ENCODE measurements at regions not wholly inside any gene's neighbourhood (a gene's known extent, or its start where the extent isn't known, plus 50 kb on each side); places are given as distances from the start of the nearest gene placed in this dataset.

DNA sequence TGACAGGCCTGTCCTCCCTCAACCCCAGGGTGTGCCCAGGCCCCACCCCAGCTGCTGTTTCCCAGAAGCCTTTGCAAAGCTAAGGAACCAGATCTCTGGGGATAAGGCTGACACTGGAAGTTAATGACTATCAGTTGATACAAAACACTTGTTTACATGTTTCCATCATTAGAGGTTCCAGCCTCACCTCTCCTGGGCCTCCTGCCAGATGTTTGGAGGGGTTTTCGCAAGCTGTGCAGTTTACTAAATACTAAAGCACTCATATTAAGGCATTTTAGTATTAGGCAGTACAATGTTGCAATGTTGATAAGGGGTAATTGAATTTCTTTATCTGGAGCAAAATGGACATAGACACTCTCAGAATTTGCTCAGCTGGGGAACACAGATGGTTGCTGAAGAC, 218.7 kb downstream of the INSC start:
- intact Hi-C loops (cut with DNase I) = loop anchor here in 1 of 2 donors (10.0 kb wide), 1 partner anchor 49 kb away; no protein-coding TSS in a partner anchor
- TF ChIP-seq, protein P1, sequence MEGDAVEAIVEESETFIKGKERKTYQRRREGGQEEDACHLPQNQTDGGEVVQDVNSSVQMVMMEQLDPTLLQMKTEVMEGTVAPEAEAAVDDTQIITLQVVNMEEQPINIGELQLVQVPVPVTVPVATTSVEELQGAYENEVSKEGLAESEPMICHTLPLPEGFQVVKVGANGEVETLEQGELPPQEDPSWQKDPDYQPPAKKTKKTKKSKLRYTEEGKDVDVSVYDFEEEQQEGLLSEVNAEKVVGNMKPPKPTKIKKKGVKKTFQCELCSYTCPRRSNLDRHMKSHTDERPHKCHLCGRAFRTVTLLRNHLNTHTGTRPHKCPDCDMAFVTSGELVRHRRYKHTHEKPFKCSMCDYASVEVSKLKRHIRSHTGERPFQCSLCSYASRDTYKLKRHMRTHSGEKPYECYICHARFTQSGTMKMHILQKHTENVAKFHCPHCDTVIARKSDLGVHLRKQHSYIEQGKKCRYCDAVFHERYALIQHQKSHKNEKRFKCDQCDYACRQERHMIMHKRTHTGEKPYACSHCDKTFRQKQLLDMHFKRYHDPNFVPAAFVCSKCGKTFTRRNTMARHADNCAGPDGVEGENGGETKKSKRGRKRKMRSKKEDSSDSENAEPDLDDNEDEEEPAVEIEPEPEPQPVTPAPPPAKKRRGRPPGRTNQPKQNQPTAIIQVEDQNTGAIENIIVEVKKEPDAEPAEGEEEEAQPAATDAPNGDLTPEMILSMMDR (IDR thresholded peaks at IDR 0.05) = no peak
- no peak for TF ChIP-seq POLR2A (IDR thresholded peaks at IDR 0.05)
- no peaks in the 10 kb centered on the region for H3K4me1 ChIP-seq (replicated peaks in 1 of 2)
- WGBS, 4 donors = 56 to 74% (median 72%) methylated on average over 1 of the region's 1 CpG
- no peaks in the 10 kb centered on the region for H3K27me3 ChIP-seq
- H3K9me3 ChIP-seq (replicated peaks in 1 of 3) = no peaks in the 10 kb centered on the region
- H3K36me3 ChIP-seq (replicated peaks in 1 of 2) = no peaks in the 10 kb centered on the region
- DNase-seq = no peak
- H3K27ac ChIP-seq = no peak overlapping the region
- H3K4me3 ChIP-seq = no peak overlapping the region

DNA sequence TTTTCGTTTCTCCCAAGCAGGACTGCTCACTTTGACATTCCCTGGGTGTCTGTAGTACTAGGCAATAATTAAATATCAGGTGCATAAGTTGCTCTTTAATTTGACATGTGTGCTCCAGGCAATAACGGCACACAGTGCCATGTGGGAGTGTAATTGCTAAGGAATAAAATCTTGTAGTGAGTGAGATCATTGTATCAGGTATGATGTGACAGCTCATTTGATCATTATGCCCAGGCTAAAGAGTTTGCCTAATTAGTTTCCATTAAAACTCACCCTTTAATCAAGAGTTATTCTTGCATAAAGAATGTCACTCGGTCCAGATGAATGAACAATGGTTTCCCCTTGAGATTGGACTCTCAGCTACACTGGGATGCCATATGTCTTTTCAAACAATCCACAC, 220.0 kb downstream of the INSC start:
- no peak overlapping the region for H3K4me3 ChIP-seq

DNA sequence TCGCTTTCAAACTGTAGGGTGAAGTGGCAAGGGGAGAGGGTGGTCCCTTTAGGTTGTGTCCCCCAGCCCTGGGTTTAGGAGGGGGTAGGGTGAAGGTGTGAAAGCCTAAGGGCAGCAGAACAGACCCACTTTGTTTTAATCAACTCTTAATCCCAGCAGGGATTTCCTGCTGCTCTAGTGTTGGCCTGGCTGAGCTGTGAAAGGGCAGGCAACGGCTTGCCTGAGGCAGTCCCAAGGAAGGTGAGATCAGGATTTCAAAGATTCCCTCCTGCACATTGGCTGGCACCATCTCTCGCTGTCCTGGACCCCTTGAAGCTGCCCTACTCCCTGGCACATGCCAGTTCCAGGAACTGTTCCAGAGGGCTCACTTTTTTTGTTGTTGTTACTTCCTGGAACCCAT, 221.3 kb downstream of the INSC start:
- TF ChIP-seq POLR2A (IDR thresholded peaks at IDR 0.05) = no peak
- TF ChIP-seq, protein P1 (IDR thresholded peaks at IDR 0.05) = no peak
- intact Hi-C loops (cut with DNase I) = loop anchor here in 1 of 2 donors (10.0 kb wide), 1 partner anchor 51 kb away; no protein-coding TSS in a partner anchor
- Histone ChIP-seq H3K4me3 (no peak overlapping the region), H3K27me3 (no peaks in the 10 kb centered on the region), H3K4me1 (replicated peaks in 1 of 2) (no peaks in the 10 kb centered on the region), H3K36me3 (replicated peaks in 1 of 2) (no peaks in the 10 kb centered on the region), H3K27ac (no peak overlapping the region), H3K9me3 (replicated peaks in 1 of 3) (no peaks in the 10 kb centered on the region)
- whole genome bisulfite sequencing, 4 donors = 46 to 53% (median 49%) methylated on average over 3 of the region's 3 CpGs
- no peak for DNase-seq

More for the DNA sequence above, 220.0 kb downstream of the INSC start:
- Histone ChIP-seq H3K27ac (no peak overlapping the region), H3K27me3 (no peaks in the 10 kb centered on the region), H3K4me1 (replicated peaks in 1 of 2) (no peaks in the 10 kb centered on the region), H3K9me3 (replicated peaks in 1 of 3) (no peaks in the 10 kb centered on the region), H3K36me3 (replicated peaks in 1 of 2) (no peaks in the 10 kb centered on the region)
- DNase-seq = no peak
- no peak for TF ChIP-seq POLR2A (IDR thresholded peaks at IDR 0.05)
- TF ChIP-seq, protein P1 (IDR thresholded peaks at IDR 0.05) = no peak
- WGBS, 4 donors = 54 to 76% (median 62%) methylated on average over 3 of the region's 3 CpGs
- intact Hi-C loops (cut with DNase I) = loop anchor here in 1 of 2 donors (10.0 kb wide), 1 partner anchor 50 kb away; no protein-coding TSS in a partner anchor

DNA sequence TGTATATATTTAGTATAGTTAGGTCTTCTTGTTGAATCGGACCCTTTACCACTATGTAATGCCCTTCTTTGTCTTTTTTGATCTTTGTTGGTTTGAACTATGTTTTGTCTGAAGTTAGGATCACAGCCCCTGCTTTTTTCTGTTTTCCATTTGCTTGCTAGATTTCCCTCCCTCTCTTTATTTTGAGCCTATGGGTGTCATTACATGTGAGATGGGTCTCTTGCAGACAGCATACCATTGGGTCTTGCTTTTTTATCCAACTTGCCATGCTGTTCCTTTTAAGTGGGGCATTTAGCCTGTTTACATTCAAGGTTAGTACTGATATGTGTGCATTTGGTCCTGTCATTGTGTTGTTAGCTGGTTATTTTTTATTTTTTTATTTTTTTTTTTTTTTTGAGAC, 224.6 kb downstream of the INSC start:
- intact Hi-C loops (cut with DNase I) = loop anchor here in 1 of 2 donors (10.0 kb wide), 1 partner anchor 55 kb away; no protein-coding TSS in a partner anchor
- H3K27ac ChIP-seq = no peak overlapping the region

More for the DNA sequence above, 224.6 kb downstream of the INSC start:
- Histone ChIP-seq H3K9me3 (replicated peaks in 1 of 3) (no peaks in the 10 kb centered on the region), H3K4me1 (replicated peaks in 1 of 2) (no peaks in the 10 kb centered on the region), H3K4me3 (no peak overlapping the region), H3K36me3 (replicated peaks in 1 of 2) (no peaks in the 10 kb centered on the region), H3K27me3 (no peaks in the 10 kb centered on the region)
- 83 to 90% (median 87%) methylated on average over 1 of the region's 1 CpG for WGBS, 4 donors
- TF ChIP-seq, protein P1 (IDR thresholded peaks at IDR 0.05) = no peak
- no peak for TF ChIP-seq POLR2A (IDR thresholded peaks at IDR 0.05)
- no peak for DNase-seq
